ENCODE measurements at regions not wholly inside any gene's neighbourhood (a gene's known extent, or its start where the extent isn't known, plus 50 kb on each side); places are given as distances from the start of the nearest gene placed in this dataset.

- ChIA-PET CTCF (no interaction called here), POLR2A (no interaction called here)
- intact Hi-C loops (cut with micrococcal nuclease) = no loop called here
- Mint-ChIP-seq H3K27me3 (peaks cover 0 to 23% (median 12%) of the 10 kb centered on the region in 5 donors), H3K27ac (no peak overlapping the region), H3K36me3 (peaks cover 0 to 4% (median 0%) of the 10 kb centered on the region in 5 donors), H3K9me3 (peaks cover 0 to 4% (median 2%) of the 10 kb centered on the region in 11 donors), H3K4me3 (no peak overlapping the region), H3K4me1 (no peaks in the 10 kb centered on the region)
- H3K9me3 ChIP-seq (ENCODE audit: control insufficient read depth in 2 of 3, low read length in 3 of 3) = peaks cover 0 to 10% (median 0%) of the 10 kb centered on the region in 3 experiments
- H3K4me1 ChIP-seq (ENCODE audit: control insufficient read depth in 2 of 2, insufficient read depth in 2 of 2, low read length in 2 of 2) = no peaks in the 10 kb centered on the region
- no peak overlapping the region for H3K27ac ChIP-seq (ENCODE audit: low read depth, low read length)
- no peaks in the 10 kb centered on the region for H3K36me3 ChIP-seq (ENCODE audit: control insufficient read depth in 2 of 3, insufficient read depth in 3 of 3, low read length in 3 of 3)
- H3K4me3 ChIP-seq (ENCODE audit: low read length) = no peak overlapping the region
- DNase-seq (no peak), ATAC-seq (no peak)
- no peaks in the 10 kb centered on the region for H3K27me3 ChIP-seq (ENCODE audit: control insufficient read depth in 2 of 2, insufficient read depth in 2 of 2, low read length in 2 of 2)
Measured at GRCh38 chr6:169891421-169891820, 140.0 kb downstream of the ERMARD start.

- no peak overlapping the region for H3K4me3 ChIP-seq (ENCODE audit: low read length)
- POLR2A ChIA-PET = no interaction called here
- H3K27me3 Mint-ChIP-seq = peaks cover 0 to 23% (median 12%) of the 10 kb centered on the region in 5 donors
- no peak overlapping the region for H3K27ac Mint-ChIP-seq
- no peaks in the 10 kb centered on the region for H3K4me1 Mint-ChIP-seq
- no peak for ATAC-seq
- DNase-seq = no peak
- peaks cover 0 to 4% (median 0%) of the 10 kb centered on the region in 5 donors for H3K36me3 Mint-ChIP-seq
- H3K9me3 ChIP-seq (ENCODE audit: control insufficient read depth in 2 of 3, low read length in 3 of 3) = peaks cover 0 to 10% (median 0%) of the 10 kb centered on the region in 3 experiments
- H3K27ac ChIP-seq (ENCODE audit: low read depth, low read length) = no peak overlapping the region
- no peaks in the 10 kb centered on the region for H3K4me1 ChIP-seq (ENCODE audit: control insufficient read depth in 2 of 2, insufficient read depth in 2 of 2, low read length in 2 of 2)
- no peaks in the 10 kb centered on the region for H3K36me3 ChIP-seq (ENCODE audit: control insufficient read depth in 2 of 3, insufficient read depth in 3 of 3, low read length in 3 of 3)
- intact Hi-C loops (cut with micrococcal nuclease) = no loop called here
- peaks cover 0 to 4% (median 2%) of the 10 kb centered on the region in 11 donors for H3K9me3 Mint-ChIP-seq
- no peak overlapping the region for H3K4me3 Mint-ChIP-seq
- CTCF ChIA-PET = no interaction called here
- no peaks in the 10 kb centered on the region for H3K27me3 ChIP-seq (ENCODE audit: control insufficient read depth in 2 of 2, insufficient read depth in 2 of 2, low read length in 2 of 2)
Measured at GRCh38 chr6:169890901-169891300, 139.5 kb downstream of the ERMARD start.

GRCh38 chr6:169890049-169890448 is 138.6 kb downstream of the ERMARD start:
- H3K27me3 Mint-ChIP-seq = peaks cover 0 to 29% (median 18%) of the 10 kb centered on the region in 5 donors
- Histone ChIP-seq H3K4me3 (ENCODE audit: low read length) (no peak overlapping the region), H3K4me1 (ENCODE audit: control insufficient read depth in 2 of 2, insufficient read depth in 2 of 2, low read length in 2 of 2) (no peaks in the 10 kb centered on the region), H3K9me3 (ENCODE audit: control insufficient read depth in 2 of 3, low read length in 3 of 3) (peaks cover 0 to 10% (median 0%) of the 10 kb centered on the region in 3 experiments), H3K27ac (ENCODE audit: low read depth, low read length) (no peak overlapping the region), H3K27me3 (ENCODE audit: control insufficient read depth in 2 of 2, insufficient read depth in 2 of 2, low read length in 2 of 2) (no peaks in the 10 kb centered on the region), H3K36me3 (ENCODE audit: control insufficient read depth in 2 of 3, insufficient read depth in 3 of 3, low read length in 3 of 3) (no peaks in the 10 kb centered on the region)
- no peak overlapping the region for H3K27ac Mint-ChIP-seq
- DNase-seq (no peak), ATAC-seq (no peak)
- no peaks in the 10 kb centered on the region for H3K4me1 Mint-ChIP-seq
- ChIA-PET POLR2A (no interaction called here), CTCF (no interaction called here)
- intact Hi-C loops (cut with micrococcal nuclease) = no loop called here
- H3K36me3 Mint-ChIP-seq = peaks cover 0 to 5% (median 4%) of the 10 kb centered on the region in 5 donors
- H3K4me3 Mint-ChIP-seq = no peak overlapping the region
- peaks cover 0 to 6% (median 3%) of the 10 kb centered on the region in 11 donors for H3K9me3 Mint-ChIP-seq

GRCh38 chr6:169887529-169888140 is 136.2 kb downstream of the ERMARD start:
- intact Hi-C loops (cut with micrococcal nuclease) = no loop called here
- peaks cover 0 to 2% (median 0%) of the 10 kb centered on the region in 7 donors for H3K4me1 Mint-ChIP-seq
- H3K27me3 Mint-ChIP-seq = peaks cover 3 to 48% (median 28%) of the 10 kb centered on the region in 5 donors
- ATAC-seq (no peak), DNase-seq (no peak)
- POLR2A ChIA-PET = no interaction called here
- H3K9me3 Mint-ChIP-seq = peaks cover 0 to 8% (median 3%) of the 10 kb centered on the region in 11 donors
- CTCF ChIA-PET = no interaction called here
- H3K4me3 ChIP-seq (ENCODE audit: low read length) = no peak overlapping the region
- no peaks in the 10 kb centered on the region for H3K27me3 ChIP-seq (ENCODE audit: control insufficient read depth in 2 of 2, insufficient read depth in 2 of 2, low read length in 2 of 2)
- peaks cover 0 to 10% (median 4%) of the 10 kb centered on the region in 5 donors for H3K36me3 Mint-ChIP-seq
- H3K4me1 ChIP-seq (ENCODE audit: control insufficient read depth in 2 of 2, insufficient read depth in 2 of 2, low read length in 2 of 2) = no peaks in the 10 kb centered on the region
- H3K4me3 Mint-ChIP-seq = no peak overlapping the region
- H3K9me3 ChIP-seq (ENCODE audit: control insufficient read depth in 2 of 3, low read length in 3 of 3) = peaks cover 0 to 10% (median 0%) of the 10 kb centered on the region in 3 experiments
- no peaks in the 10 kb centered on the region for H3K36me3 ChIP-seq (ENCODE audit: control insufficient read depth in 2 of 3, insufficient read depth in 3 of 3, low read length in 3 of 3)
- H3K27ac Mint-ChIP-seq = no peak overlapping the region
- H3K27ac ChIP-seq (ENCODE audit: low read depth, low read length) = no peak overlapping the region

GRCh38 chr6:169886631-169887227 is 135.3 kb downstream of the ERMARD start:
- Histone ChIP-seq H3K27me3 (ENCODE audit: control insufficient read depth in 2 of 2, insufficient read depth in 2 of 2, low read length in 2 of 2) (no peaks in the 10 kb centered on the region), H3K4me1 (ENCODE audit: control insufficient read depth in 2 of 2, insufficient read depth in 2 of 2, low read length in 2 of 2) (no peaks in the 10 kb centered on the region), H3K9me3 (ENCODE audit: control insufficient read depth in 2 of 3, low read length in 3 of 3) (peaks cover 0 to 3% (median 0%) of the 10 kb centered on the region in 3 experiments), H3K36me3 (ENCODE audit: control insufficient read depth in 2 of 3, insufficient read depth in 3 of 3, low read length in 3 of 3) (no peaks in the 10 kb centered on the region), H3K27ac (ENCODE audit: low read depth, low read length) (no peak overlapping the region), H3K4me3 (ENCODE audit: low read length) (no peak overlapping the region)
- Mint-ChIP-seq H3K36me3 (peaks cover 0 to 14% (median 4%) of the 10 kb centered on the region in 5 donors), H3K27me3 (peaks cover 3 to 51% (median 32%) of the 10 kb centered on the region in 5 donors), H3K4me1 (peaks cover 0 to 2% (median 0%) of the 10 kb centered on the region in 7 donors), H3K9me3 (peaks cover 0 to 8% (median 3%) of the 10 kb centered on the region in 11 donors), H3K4me3 (no peak overlapping the region), H3K27ac (no peak overlapping the region)
- ATAC-seq (no peak), DNase-seq (no peak)
- intact Hi-C loops (cut with micrococcal nuclease) = no loop called here
- POLR2A ChIA-PET = no interaction called here
- CTCF ChIA-PET = no interaction called here

- intact Hi-C loops (cut with micrococcal nuclease) = no loop called here
- no peak for DNase-seq
- Histone ChIP-seq H3K27me3 (ENCODE audit: control insufficient read depth in 2 of 2, insufficient read depth in 2 of 2, low read length in 2 of 2) (no peaks in the 10 kb centered on the region), H3K36me3 (ENCODE audit: control insufficient read depth in 2 of 3, insufficient read depth in 3 of 3, low read length in 3 of 3) (no peaks in the 10 kb centered on the region), H3K27ac (ENCODE audit: low read depth, low read length) (no peak overlapping the region), H3K4me3 (ENCODE audit: low read length) (no peak overlapping the region), H3K4me1 (ENCODE audit: control insufficient read depth in 2 of 2, insufficient read depth in 2 of 2, low read length in 2 of 2) (no peaks in the 10 kb centered on the region), H3K9me3 (ENCODE audit: control insufficient read depth in 2 of 3, low read length in 3 of 3) (no peaks in the 10 kb centered on the region)
- Mint-ChIP-seq H3K4me1 (peaks cover 0 to 2% (median 0%) of the 10 kb centered on the region in 7 donors), H3K27me3 (peaks cover 3 to 60% (median 35%) of the 10 kb centered on the region in 5 donors), H3K36me3 (peaks cover 0 to 19% (median 4%) of the 10 kb centered on the region in 5 donors), H3K27ac (no peak overlapping the region), H3K9me3 (peaks cover 0 to 8% (median under 1%) of the 10 kb centered on the region in 11 donors), H3K4me3 (no peak overlapping the region)
- ChIA-PET CTCF (no interaction called here), POLR2A (no interaction called here)
- ATAC-seq = no peak
Measured at GRCh38 chr6:169885831-169886230, 134.4 kb downstream of the ERMARD start.

- Mint-ChIP-seq H3K27ac (no peak overlapping the region), H3K36me3 (peaks cover 0 to 19% (median 4%) of the 10 kb centered on the region in 5 donors), H3K4me1 (peaks cover 0 to 2% (median 0%) of the 10 kb centered on the region in 7 donors), H3K27me3 (peaks cover 3 to 67% (median 40%) of the 10 kb centered on the region in 5 donors), H3K4me3 (no peak overlapping the region), H3K9me3 (peaks cover 0 to 8% (median 0%) of the 10 kb centered on the region in 11 donors)
- Histone ChIP-seq H3K4me1 (ENCODE audit: control insufficient read depth in 2 of 2, insufficient read depth in 2 of 2, low read length in 2 of 2) (no peaks in the 10 kb centered on the region), H3K4me3 (ENCODE audit: low read length) (no peak overlapping the region), H3K9me3 (ENCODE audit: control insufficient read depth in 2 of 3, low read length in 3 of 3) (no peaks in the 10 kb centered on the region), H3K27ac (ENCODE audit: low read depth, low read length) (no peak overlapping the region), H3K27me3 (ENCODE audit: control insufficient read depth in 2 of 2, insufficient read depth in 2 of 2, low read length in 2 of 2) (no peaks in the 10 kb centered on the region), H3K36me3 (ENCODE audit: control insufficient read depth in 2 of 3, insufficient read depth in 3 of 3, low read length in 3 of 3) (no peaks in the 10 kb centered on the region)
- intact Hi-C loops (cut with micrococcal nuclease) = no loop called here
- ATAC-seq (no peak), DNase-seq (no peak)
- POLR2A ChIA-PET = no interaction called here
- CTCF ChIA-PET = no interaction called here
Measured at GRCh38 chr6:169885131-169885530, 133.7 kb downstream of the ERMARD start.

All from naive thymus-derived CD4-positive, alpha-beta T cell (primary cell).